ENCODE measurements at regions not wholly inside any gene's neighbourhood (a gene's known extent, or its start where the extent isn't known, plus 50 kb on each side); places are given as distances from the start of the nearest gene placed in this dataset.

GRCh38 chr6:167499161-167499660, 174.3 kb downstream of the TTLL2 start:
- BruUV-seq (replicated peaks): no TSS peak
- CTCF ChIA-PET: interaction anchor here (0.7 kb wide), 1 partner anchor 201 kb away, joined by 4 read pairs; no protein-coding TSS in a partner anchor
- no peak overlapping the region for H3K4me3 ChIP-seq (ENCODE audit: low read depth, low read length, poor library complexity, severe bottlenecking)

GRCh38 chr6:167500961-167501360, 176.1 kb downstream of the TTLL2 start:
- intact Hi-C loops (cut with micrococcal nuclease; ENCODE audit: unreplicated experiment): no loop called here
- TF ChIP-seq CTCF (conservative IDR thresholded peaks at IDR 0.05; ENCODE audit: low read depth, low read length) (no peak), EZH2 (IDR thresholded peaks at IDR 0.05; ENCODE audit: borderline replicate concordance, low read depth, low read length, poor library complexity, severe bottlenecking) (no peak)
- Histone ChIP-seq H3K4me1 (ENCODE audit: insufficient read depth, low read length, poor library complexity, severe bottlenecking) (no peaks in the 10 kb centered on the region), H3K27me3 (replicated peaks; ENCODE audit: insufficient read depth, low read depth, low read length, poor library complexity) (no peaks in the 10 kb centered on the region), H3K4me3 (ENCODE audit: low read depth, low read length, poor library complexity, severe bottlenecking) (no peak overlapping the region), H3K9me3 (ENCODE audit: low read depth, low read length, poor library complexity, severe bottlenecking) (no peaks in the 10 kb centered on the region), H3K36me3 (ENCODE audit: insufficient read depth, low read length, poor library complexity, severe bottlenecking) (no peaks in the 10 kb centered on the region), H3K27ac (ENCODE audit: low read depth, low read length, poor library complexity, severe bottlenecking) (no peak overlapping the region)
- POLR2A ChIA-PET (ENCODE audit: low non-redundant PET): no interaction called here
- DNase-seq (ENCODE audit: low spot score): no peak
- no TSS peak for BruUV-seq (replicated peaks)
- CTCF ChIA-PET: no interaction called here

More at GRCh38 chr6:167499161-167499660, 174.3 kb downstream of the TTLL2 start:
- H3K27ac ChIP-seq (ENCODE audit: low read depth, low read length, poor library complexity, severe bottlenecking): no peak overlapping the region
- H3K36me3 ChIP-seq (ENCODE audit: insufficient read depth, low read length, poor library complexity, severe bottlenecking): no peaks in the 10 kb centered on the region
- H3K9me3 ChIP-seq (ENCODE audit: low read depth, low read length, poor library complexity, severe bottlenecking): no peaks in the 10 kb centered on the region
- intact Hi-C loops (cut with micrococcal nuclease; ENCODE audit: unreplicated experiment): no loop called here
- no peak for TF ChIP-seq EZH2 (IDR thresholded peaks at IDR 0.05; ENCODE audit: borderline replicate concordance, low read depth, low read length, poor library complexity, severe bottlenecking)
- no peaks in the 10 kb centered on the region for H3K4me1 ChIP-seq (ENCODE audit: insufficient read depth, low read length, poor library complexity, severe bottlenecking)
- POLR2A ChIA-PET (ENCODE audit: low non-redundant PET): no interaction called here
- DNase-seq (ENCODE audit: low spot score): no peak
- H3K27me3 ChIP-seq (replicated peaks; ENCODE audit: insufficient read depth, low read depth, low read length, poor library complexity): no peaks in the 10 kb centered on the region

GRCh38 chr6:167501831-167502385, 177.0 kb downstream of the TTLL2 start:
- H3K27me3 ChIP-seq (replicated peaks; ENCODE audit: insufficient read depth, low read depth, low read length, poor library complexity): no peaks in the 10 kb centered on the region
- no peak overlapping the region for H3K27ac ChIP-seq (ENCODE audit: low read depth, low read length, poor library complexity, severe bottlenecking)
- no TSS peak for BruUV-seq (replicated peaks)
- H3K9me3 ChIP-seq (ENCODE audit: low read depth, low read length, poor library complexity, severe bottlenecking): no peaks in the 10 kb centered on the region
- ChIA-PET POLR2A (ENCODE audit: low non-redundant PET) (no interaction called here), CTCF (no interaction called here)
- intact Hi-C loops (cut with micrococcal nuclease; ENCODE audit: unreplicated experiment): no loop called here
- TF ChIP-seq CTCF (conservative IDR thresholded peaks at IDR 0.05; ENCODE audit: low read depth, low read length) (peak; percentile 49), EZH2 (IDR thresholded peaks at IDR 0.05; ENCODE audit: borderline replicate concordance, low read depth, low read length, poor library complexity, severe bottlenecking) (no peak)
- DNase-seq (ENCODE audit: low spot score): peak; percentile 45
- H3K4me3 ChIP-seq (ENCODE audit: low read depth, low read length, poor library complexity, severe bottlenecking): no peak overlapping the region
- no peaks in the 10 kb centered on the region for H3K36me3 ChIP-seq (ENCODE audit: insufficient read depth, low read length, poor library complexity, severe bottlenecking)
- no peaks in the 10 kb centered on the region for H3K4me1 ChIP-seq (ENCODE audit: insufficient read depth, low read length, poor library complexity, severe bottlenecking)

GRCh38 chr6:167502471-167502870, 177.6 kb downstream of the TTLL2 start:
- Histone ChIP-seq H3K4me1 (ENCODE audit: insufficient read depth, low read length, poor library complexity, severe bottlenecking) (no peaks in the 10 kb centered on the region), H3K4me3 (ENCODE audit: low read depth, low read length, poor library complexity, severe bottlenecking) (no peak overlapping the region), H3K9me3 (ENCODE audit: low read depth, low read length, poor library complexity, severe bottlenecking) (no peaks in the 10 kb centered on the region), H3K27ac (ENCODE audit: low read depth, low read length, poor library complexity, severe bottlenecking) (no peak overlapping the region), H3K27me3 (replicated peaks; ENCODE audit: insufficient read depth, low read depth, low read length, poor library complexity) (no peaks in the 10 kb centered on the region), H3K36me3 (ENCODE audit: insufficient read depth, low read length, poor library complexity, severe bottlenecking) (no peaks in the 10 kb centered on the region)
- no TSS peak for BruUV-seq (replicated peaks)
- POLR2A ChIA-PET (ENCODE audit: low non-redundant PET): interaction anchor here (0.7 kb wide), 1 partner anchor 16 kb away, joined by 4 read pairs; no protein-coding TSS in a partner anchor
- CTCF ChIA-PET: no interaction called here
- TF ChIP-seq CTCF (conservative IDR thresholded peaks at IDR 0.05; ENCODE audit: low read depth, low read length) (no peak), EZH2 (IDR thresholded peaks at IDR 0.05; ENCODE audit: borderline replicate concordance, low read depth, low read length, poor library complexity, severe bottlenecking) (no peak)
- intact Hi-C loops (cut with micrococcal nuclease; ENCODE audit: unreplicated experiment): no loop called here
- no peak for DNase-seq (ENCODE audit: low spot score)

Data from A673 (cell line).